Islet of Langerhans (tissue), 1 donor: ENCODE measurements at regions not wholly inside any gene's neighbourhood (a gene's known extent, or its start where the extent isn't known, plus 50 kb on each side); places are given as distances from the start of the nearest gene placed in this dataset.

ENCODE experiments used
- FAIRE-seq: peaks from one replicate; lab custom pipeline; 2011; peaks lifted over from hg19 to GRCh38; lab: Jason Lieb, UNC

GRCh38 chr3:135800071-135800549 is 165.4 kb upstream of the PPP2R3A start:
- no peak for FAIRE-seq

GRCh38 chr3:135801018-135801417 is 164.5 kb upstream of the PPP2R3A start:
- FAIRE-seq, result no peak

- FAIRE-seq, result no peak
Observed at GRCh38 chr3:135802171-135802570, 163.4 kb upstream of the PPP2R3A start.

- no peak for FAIRE-seq
Observed at GRCh38 chr3:135803028-135803692, 162.4 kb upstream of the PPP2R3A start.

- FAIRE-seq, result no peak
Observed at GRCh38 chr3:135805752-135806151, 159.8 kb upstream of the PPP2R3A start.

- no peak for FAIRE-seq
Observed at GRCh38 chr3:135806317-135806716, 159.2 kb upstream of the PPP2R3A start.

GRCh38 chr3:135807879-135808278 is 157.6 kb upstream of the PPP2R3A start:
- FAIRE-seq, result no peak

- no peak for FAIRE-seq
Observed at GRCh38 chr3:135809021-135809634, 156.4 kb upstream of the PPP2R3A start.

- FAIRE-seq, result no peak
Observed at GRCh38 chr3:135811651-135812050, 153.9 kb upstream of the PPP2R3A start.

- no peak for FAIRE-seq
Observed at GRCh38 chr3:135812057-135812456, 153.5 kb upstream of the PPP2R3A start.

- no peak for FAIRE-seq
Observed at GRCh38 chr3:135834465-135834864, 131.1 kb upstream of the PPP2R3A start.

- FAIRE-seq, result no peak
Observed at GRCh38 chr3:135837977-135838631, 127.4 kb upstream of the PPP2R3A start.

GRCh38 chr3:135840436-135840835 is 125.1 kb upstream of the PPP2R3A start:
- no peak for FAIRE-seq

- FAIRE-seq, result no peak
Observed at GRCh38 chr3:135844386-135844785, 121.1 kb upstream of the PPP2R3A start.

GRCh38 chr3:135848051-135848450 is 117.5 kb upstream of the PPP2R3A start:
- FAIRE-seq, result no peak

- FAIRE-seq, result no peak
Observed at GRCh38 chr3:135849827-135850226, 115.7 kb upstream of the PPP2R3A start.

GRCh38 chr3:135851201-135852081 is 114.1 kb upstream of the PPP2R3A start:
- no peak for FAIRE-seq

GRCh38 chr3:135853981-135854380 is 111.5 kb upstream of the PPP2R3A start:
- no peak for FAIRE-seq

GRCh38 chr3:135860761-135861160 is 104.8 kb upstream of the PPP2R3A start:
- no peak for FAIRE-seq

GRCh38 chr3:135862361-135862760 is 103.2 kb upstream of the PPP2R3A start:
- FAIRE-seq, result no peak

- no peak for FAIRE-seq
Observed at GRCh38 chr3:135864060-135864459, 101.5 kb upstream of the PPP2R3A start.

- FAIRE-seq, result no peak
Observed at GRCh38 chr3:135865085-135865484, 100.4 kb upstream of the PPP2R3A start.

- FAIRE-seq, result no peak
Observed at GRCh38 chr3:135865553-135865952, 100.0 kb upstream of the PPP2R3A start.
